Thyroid gland (tissue), 4 donors: ENCODE measurements at regions not wholly inside any gene's neighbourhood (a gene's known extent, or its start where the extent isn't known, plus 50 kb on each side); places are given as distances from the start of the nearest gene placed in this dataset.

Experiments used
- DNase-seq, 2 donors: peaks; one replicate each; pipeline ENCODE4 v3.0.0-alpha.2; 2019
- H3K27ac ChIP-seq, 3 donors: fragments of 200-600 bp; sonication (generic); 1 replicate in 2 of 3; 2 replicates in 1 of 3; pipeline ENCODE4 v1.5.1; 2016 to 2019; ENCODE audit warnings: mild to moderate bottlenecking in 1 of 3, moderate library complexity in 1 of 3
- H3K27me3 ChIP-seq: fragments of 200-600 bp; sonication (generic); one replicate; pipeline ENCODE4 v1.5.1; 2019
- H3K36me3 ChIP-seq, 2 donors: fragments of 200-600 bp; sonication (generic); one replicate each; pipeline ENCODE4 v1.5.1; 2016 to 2019
- H3K4me1 ChIP-seq, 2 donors: fragments of 200-600 bp; sonication (generic); one replicate each; pipeline ENCODE4 v1.5.1; 2017 to 2019
- H3K4me3 ChIP-seq, 3 donors: fragments of 200-600 bp; sonication (generic); replicated peaks in 1 of 3; 1 replicate in 2 of 3; 2 replicates in 1 of 3; pipeline ENCODE4 v1.5.1; 2016; ENCODE audit warnings: mild to moderate bottlenecking in 1 of 3
- H3K9me3 ChIP-seq: fragments of 200-600 bp; sonication (generic); one replicate; pipeline ENCODE4 v1.5.1; 2017
- CTCF ChIP-seq, 6 experiments: fragments of 200-600 bp in 3 of 6; fragments of 450-650 bp in 3 of 6; sonication (generic) in 3 of 6; IDR thresholded peaks; one replicate each; pipeline ENCODE4 v1.5.1; 2016 to 2019; ENCODE audit warnings: antibody characterized with exemption in 6 of 6, mild to moderate bottlenecking in 2 of 6, inconsistent platforms in 1 of 6, moderate library complexity in 1 of 6
- POLR2A ChIP-seq, 2 donors: fragments of 450-650 bp; IDR thresholded peaks; one replicate each; pipeline ENCODE4 v1.6.1; 2017; ENCODE audit warnings: antibody characterized with exemption in 2 of 2, mild to moderate bottlenecking in 2 of 2, moderate library complexity in 1 of 2
- WGBS, 2 donors: methylation state at CpG; one replicate each; pipeline ENCODE4 v1.1.5; 2017; 5-methylcytosine and 5-hydroxymethylcytosine counted together
- intact Hi-C: fragments of 100-400 bp; cut with DNase I; formaldehyde crosslinking; loops from one replicate; pipeline ENCODE4 v1.15.1; 2023

- H3K36me3 ChIP-seq, result no peaks in the 10 kb centered on the region
- H3K4me1 ChIP-seq, result no peaks in the 10 kb centered on the region
- H3K4me3 ChIP-seq, result no peak overlapping the region
- intact Hi-C loops, result no loop called here
- no peaks in the 10 kb centered on the region for H3K27me3 ChIP-seq
- H3K27ac ChIP-seq, result no peak overlapping the region
- TF ChIP-seq CTCF (IDR thresholded peaks at IDR 0.05), result no peak
- TF ChIP-seq POLR2A (IDR thresholded peaks at IDR 0.05), result no peak
- DNase-seq, result no peak
- no peaks in the 10 kb centered on the region for H3K9me3 ChIP-seq
- WGBS, 2 donors, result 88 to 92% methylated on average over 5 of the region's 5 CpGs
These were observed 60.2 kb upstream of the KL start for GRCh38 chr13:32955881-32956594.

- Histone ChIP-seq H3K27ac (no peak overlapping the region), H3K4me1 (no peaks in the 10 kb centered on the region), H3K4me3 (no peak overlapping the region), H3K9me3 (no peaks in the 10 kb centered on the region), H3K36me3 (no peaks in the 10 kb centered on the region), H3K27me3 (no peaks in the 10 kb centered on the region)
- 90 to 100% methylated on average over 1 of the region's 1 CpG for WGBS, 2 donors
- intact Hi-C loops, result no loop called here
- no peak for DNase-seq
- TF ChIP-seq POLR2A (IDR thresholded peaks at IDR 0.05) (no peak), CTCF (IDR thresholded peaks at IDR 0.05) (no peak)
These were observed 59.7 kb upstream of the KL start for GRCh38 chr13:32956595-32956933.

- no peaks in the 10 kb centered on the region for H3K27me3 ChIP-seq
- H3K27ac ChIP-seq, result no peak overlapping the region
- H3K4me1 ChIP-seq, result no peaks in the 10 kb centered on the region
- TF ChIP-seq CTCF (IDR thresholded peaks at IDR 0.05) (no peak), POLR2A (IDR thresholded peaks at IDR 0.05) (no peak)
- H3K4me3 ChIP-seq, result no peak overlapping the region
- no peaks in the 10 kb centered on the region for H3K36me3 ChIP-seq
- H3K9me3 ChIP-seq, result no peaks in the 10 kb centered on the region
- no peak for DNase-seq
- intact Hi-C loops, result no loop called here
- 87 to 94% methylated on average over 4 of the region's 4 CpGs for WGBS, 2 donors
These were observed 55.6 kb upstream of the KL start for GRCh38 chr13:32960626-32961025.

- 95 to 100% methylated on average over 1 of the region's 1 CpG for WGBS, 2 donors
- Histone ChIP-seq H3K4me1 (no peaks in the 10 kb centered on the region), H3K4me3 (no peak overlapping the region), H3K9me3 (no peaks in the 10 kb centered on the region), H3K27me3 (no peaks in the 10 kb centered on the region), H3K36me3 (no peaks in the 10 kb centered on the region), H3K27ac (no peak overlapping the region)
- TF ChIP-seq POLR2A (IDR thresholded peaks at IDR 0.05) (no peak), CTCF (IDR thresholded peaks at IDR 0.05) (no peak)
- intact Hi-C loops, result no loop called here
- no peak for DNase-seq
These were observed 54.5 kb upstream of the KL start for GRCh38 chr13:32961724-32962123.

- no peak for TF ChIP-seq CTCF (IDR thresholded peaks at IDR 0.05)
- TF ChIP-seq POLR2A (IDR thresholded peaks at IDR 0.05), result no peak
- no peak overlapping the region for H3K27ac ChIP-seq
- H3K4me1 ChIP-seq, result no peaks in the 10 kb centered on the region
- H3K36me3 ChIP-seq, result no peaks in the 10 kb centered on the region
- no peaks in the 10 kb centered on the region for H3K9me3 ChIP-seq
- WGBS, 2 donors, result 82 to 87% methylated on average over 2 of the region's 2 CpGs
- intact Hi-C loops, result no loop called here
- H3K4me3 ChIP-seq, result no peak overlapping the region
- DNase-seq, result no peak
- H3K27me3 ChIP-seq, result no peaks in the 10 kb centered on the region
These were observed 53.9 kb upstream of the KL start for GRCh38 chr13:32962342-32962741.
